Limb (tissue), 2 donors: ENCODE measurements at regions not wholly inside any gene's neighbourhood (a gene's known extent, or its start where the extent isn't known, plus 50 kb on each side); places are given as distances from the start of the nearest gene placed in this dataset.

Experiments used
- DNase-seq, 2 donors: peaks; one replicate each; pipeline ENCODE4 v3.0.0-alpha.2; 2016; ENCODE audit errors: extremely low spot score in 2 of 2

DNA sequence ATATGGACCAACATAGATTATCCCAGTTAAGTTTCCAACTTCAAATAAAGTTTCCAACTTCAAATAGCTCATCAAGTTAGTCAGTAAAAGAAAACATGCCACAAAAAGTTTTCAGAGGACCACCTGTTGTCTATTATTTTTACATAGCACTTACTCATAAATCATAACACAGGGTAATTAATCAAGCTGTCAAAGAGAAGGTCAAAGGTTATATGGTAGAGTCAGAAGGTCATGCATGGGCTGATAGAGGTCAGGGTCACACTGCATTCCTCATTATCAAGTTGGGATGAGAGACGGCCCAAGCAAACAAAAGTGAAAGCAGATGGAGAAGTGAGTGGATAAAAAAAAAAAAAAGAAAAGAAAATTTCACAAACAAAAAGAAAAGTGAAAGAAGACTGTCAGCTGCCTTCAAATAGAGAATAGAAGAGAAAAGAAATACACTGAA, 145.5 kb upstream of the POU5F2 start:
- no peak for DNase-seq

DNA sequence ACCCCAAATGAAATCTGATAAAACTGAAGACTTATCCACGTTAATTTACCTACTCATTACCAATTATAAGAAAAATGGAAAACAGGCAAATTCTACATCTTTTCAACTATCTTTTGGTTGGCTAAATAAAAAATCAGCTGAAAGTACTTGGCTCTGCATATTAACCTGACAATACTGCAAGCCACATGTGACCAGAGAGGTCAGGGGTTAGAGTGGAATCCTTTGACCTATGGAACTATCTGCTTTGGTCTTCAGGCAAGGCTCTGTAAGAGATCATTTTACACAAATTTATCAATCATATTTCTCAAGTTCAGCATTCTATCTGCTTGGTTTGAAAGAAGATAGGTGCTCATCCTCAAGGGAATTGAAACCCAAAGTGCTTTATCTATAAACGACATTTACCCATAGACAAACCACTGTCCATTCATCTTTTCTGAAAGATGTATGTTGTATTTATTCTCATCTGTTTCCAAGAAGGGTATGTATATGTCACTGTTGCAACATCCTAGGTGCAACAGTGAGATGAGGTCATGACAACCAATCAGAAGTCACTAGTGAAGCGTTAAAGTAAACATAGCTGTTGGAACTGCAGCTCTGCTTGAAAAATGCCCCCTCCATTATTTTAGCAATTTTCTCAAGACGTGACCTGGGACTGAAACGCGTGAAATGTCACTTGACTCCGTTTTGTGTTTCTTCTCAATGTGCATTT, 144.9 kb upstream of the POU5F2 start:
- no peak for DNase-seq

DNA sequence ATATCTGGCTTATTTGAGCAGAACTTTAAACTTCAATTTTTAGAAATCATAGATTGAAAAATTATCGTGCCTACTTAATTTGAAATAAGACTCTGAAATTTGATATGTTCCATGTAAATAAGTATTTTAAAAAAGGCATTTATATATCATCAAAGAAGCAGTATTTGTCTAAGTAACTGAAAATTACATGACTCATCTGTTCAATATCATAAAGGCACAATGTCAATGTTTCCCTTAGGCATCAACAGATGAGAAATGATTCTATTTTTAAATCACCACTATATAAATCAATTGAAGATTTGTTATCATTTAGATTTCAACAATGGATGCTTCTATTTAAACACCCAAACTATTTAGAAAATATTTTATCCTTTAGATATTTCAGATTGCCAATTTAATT, 142.9 kb upstream of the POU5F2 start:
- DNase-seq = no peak

DNA sequence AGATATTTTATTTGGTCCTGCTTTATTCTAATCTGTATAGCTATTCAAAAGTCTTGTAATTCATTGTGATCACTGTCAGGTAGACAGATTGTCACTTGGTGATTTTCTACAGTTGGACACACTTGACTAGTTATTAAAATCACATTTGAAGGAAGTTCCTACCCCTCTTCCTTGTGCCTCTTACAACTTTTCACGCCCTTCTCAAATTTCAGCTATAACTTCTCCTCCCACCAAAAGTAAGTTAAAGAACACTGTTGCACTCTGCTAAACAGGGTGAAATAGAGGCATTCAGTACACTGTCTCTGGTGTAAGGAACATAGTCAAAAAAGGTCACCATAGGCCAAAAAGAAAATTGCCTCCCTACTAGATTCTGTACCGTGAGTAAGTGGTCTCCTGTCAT, 142.1 kb upstream of the POU5F2 start:
- DNase-seq = no peak

DNA sequence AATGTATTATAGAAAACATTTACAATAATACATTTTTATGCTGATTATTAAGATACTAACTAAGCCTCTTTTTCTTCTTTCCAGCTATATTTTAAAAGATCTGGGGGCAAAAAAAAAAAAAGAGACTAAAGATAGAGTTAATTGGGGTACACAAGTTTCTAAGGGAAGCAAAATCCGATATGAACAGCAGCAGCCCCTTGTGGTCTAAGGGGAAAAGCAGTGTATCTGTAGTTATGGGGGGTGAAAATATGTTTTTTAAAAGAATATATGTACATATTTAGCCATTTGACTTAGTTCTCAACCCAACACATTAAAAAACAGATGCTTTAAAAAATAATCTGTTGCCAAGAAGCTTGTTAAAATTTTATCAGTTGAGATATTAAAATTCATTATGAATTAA, 134.3 kb upstream of the POU5F2 start:
- DNase-seq = no peak

DNA sequence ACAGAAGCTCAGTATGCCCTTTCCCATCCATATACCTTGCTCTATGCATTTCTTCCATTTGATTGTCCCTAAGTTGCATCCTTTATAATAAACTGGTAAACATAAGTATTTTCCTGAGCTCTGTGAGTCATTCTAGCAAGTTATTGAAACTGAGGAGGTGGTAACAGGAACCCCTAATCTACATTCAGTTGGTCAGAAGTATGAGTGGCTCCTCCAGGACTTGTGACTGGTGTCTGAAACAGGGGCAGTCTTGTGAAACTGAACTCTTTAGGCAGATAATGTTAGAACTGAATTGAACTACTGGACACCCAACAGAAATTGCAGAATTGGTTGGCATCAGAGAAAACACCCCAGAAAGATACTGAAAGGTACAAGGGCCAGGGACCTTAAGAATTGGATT, 133.1 kb upstream of the POU5F2 start:
- DNase-seq = no peak

DNA sequence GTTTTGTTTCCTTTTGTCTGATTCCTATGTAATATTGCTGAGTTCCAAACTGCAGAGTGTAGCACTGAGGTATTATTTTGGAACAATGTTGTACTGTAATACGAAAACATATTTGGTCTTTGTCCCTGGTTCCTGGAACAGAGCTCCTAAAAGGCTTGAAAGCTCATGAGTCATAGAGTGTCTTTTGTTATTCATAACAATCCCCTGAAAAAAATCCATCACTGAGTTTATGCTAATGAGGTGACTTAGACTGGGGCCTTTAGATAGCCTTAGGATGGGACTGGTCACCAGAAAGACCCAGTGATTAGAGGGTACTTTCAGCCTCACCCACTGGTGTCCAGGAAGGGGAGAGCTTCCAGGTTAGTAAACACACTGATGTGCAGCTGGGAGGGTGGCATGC, 132.7 kb upstream of the POU5F2 start:
- no peak for DNase-seq

DNA sequence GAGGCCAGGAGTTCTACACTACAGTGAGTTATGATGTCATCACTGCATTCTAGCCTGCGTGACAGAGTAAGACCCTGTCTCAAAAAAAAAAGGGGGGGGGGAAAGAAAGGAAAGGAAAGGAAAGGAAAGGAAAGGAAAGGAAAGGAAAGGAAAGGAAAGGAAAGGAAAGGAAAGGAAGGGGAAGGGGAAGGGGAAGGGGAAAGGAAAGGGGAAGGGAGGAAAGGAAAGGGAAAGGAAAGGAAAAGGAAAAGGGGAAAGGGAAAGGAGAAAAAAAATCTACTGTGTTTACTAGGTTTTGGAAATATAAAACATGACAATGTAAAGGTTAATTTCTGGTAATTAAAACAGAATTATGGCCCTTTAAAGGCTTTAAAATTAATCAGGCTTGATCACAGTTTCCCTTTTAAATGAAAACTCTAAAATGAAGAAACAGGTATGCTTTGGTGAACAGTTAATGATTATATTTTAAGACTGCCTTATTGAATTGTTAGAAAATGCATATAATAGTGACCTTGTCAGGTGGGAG, 131.9 kb upstream of the POU5F2 start:
- DNase-seq = no peak

DNA sequence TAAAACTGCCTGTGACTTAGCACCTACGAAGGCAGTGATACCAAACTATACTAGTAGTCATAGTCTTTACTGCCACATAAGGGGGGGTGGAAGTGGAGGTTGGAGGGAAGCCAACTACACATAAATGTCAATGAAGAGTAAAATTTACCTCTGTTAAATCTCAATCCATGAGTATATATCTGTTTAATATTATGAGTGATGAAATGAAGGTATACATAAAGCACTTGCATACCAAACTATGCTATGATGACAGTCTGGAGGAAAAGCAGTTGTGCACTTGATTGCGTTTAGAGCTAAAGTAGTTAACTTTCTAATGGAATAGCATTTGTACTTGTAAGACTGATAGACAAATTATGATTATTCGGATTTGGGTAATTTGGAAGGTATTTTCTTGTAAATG, 129.2 kb upstream of the POU5F2 start:
- no peak for DNase-seq

DNA sequence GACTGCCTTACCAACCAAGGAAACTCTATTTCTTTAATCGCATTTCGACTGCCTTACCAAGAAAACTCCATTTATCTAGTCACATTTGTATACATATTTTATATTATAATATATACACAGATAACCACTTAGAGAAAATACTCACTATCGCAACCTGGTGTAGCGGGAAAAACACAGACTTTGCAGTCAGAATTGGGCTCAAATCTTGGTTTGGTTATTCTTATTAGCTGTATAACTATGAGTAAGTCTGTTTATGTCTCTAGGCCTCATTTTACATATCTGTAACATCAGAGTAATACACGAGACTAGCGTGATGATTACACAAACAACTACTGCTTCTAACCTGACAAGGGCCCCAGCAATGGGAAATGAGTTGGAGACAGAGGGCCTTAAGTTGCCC, 127.5 kb upstream of the POU5F2 start:
- no peak for DNase-seq

DNA sequence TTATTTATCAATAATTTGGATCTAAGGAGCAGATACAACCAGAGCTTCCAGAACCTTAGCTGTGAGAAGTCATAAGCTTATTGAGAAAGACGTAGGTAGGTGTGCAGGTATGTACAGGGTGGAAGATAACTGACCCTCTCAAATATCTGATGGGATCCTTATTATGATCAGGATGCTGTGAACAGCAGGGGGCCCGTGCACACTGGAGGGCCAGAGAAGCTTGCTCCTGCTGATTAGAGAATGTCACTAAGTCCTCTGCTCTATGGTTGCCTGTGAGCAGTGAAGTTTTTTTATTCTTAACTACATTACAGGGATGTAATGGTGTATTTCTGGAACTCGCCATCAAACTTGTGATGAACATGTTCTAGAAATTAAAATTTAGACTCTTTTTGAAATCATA, 108.9 kb upstream of the POU5F2 start:
- DNase-seq = no peak

DNA sequence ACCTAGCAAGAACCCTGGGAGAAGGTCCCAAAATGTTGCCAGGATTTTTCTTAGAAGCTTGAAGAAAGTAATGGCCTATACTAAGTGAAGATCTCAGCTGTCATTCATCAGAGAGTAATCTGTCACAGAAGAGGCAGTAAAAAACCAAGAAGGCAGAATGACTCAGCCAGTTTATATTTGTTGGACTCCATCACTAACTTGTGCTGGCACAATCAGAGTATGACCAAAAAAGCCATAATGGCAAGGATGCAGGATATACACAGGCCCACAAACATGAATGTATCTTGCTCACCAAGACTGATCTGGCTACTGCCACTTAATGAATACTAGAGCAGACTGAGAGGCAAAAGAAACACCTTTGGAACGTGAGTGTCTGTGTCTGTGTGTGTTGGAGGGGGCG, 104.0 kb upstream of the POU5F2 start:
- DNase-seq = no peak

DNA sequence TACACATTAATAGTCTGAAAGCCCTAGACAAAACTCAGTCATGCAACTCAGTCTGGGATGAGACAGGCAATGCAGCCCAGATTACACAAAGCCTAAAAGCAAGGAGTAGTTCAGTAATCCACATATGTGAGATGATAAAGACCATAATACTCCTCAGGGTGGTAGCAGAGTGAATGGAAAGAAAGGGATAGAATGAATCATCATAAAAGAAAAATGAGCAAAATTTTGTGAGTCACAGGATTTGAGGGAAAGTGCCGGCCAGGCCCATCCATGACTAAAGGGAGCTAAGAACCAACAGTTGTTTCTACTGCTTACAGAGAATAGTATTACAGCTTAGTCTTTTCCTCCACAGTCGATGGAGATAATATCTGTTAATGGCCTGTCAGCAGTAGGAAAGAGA, 90.0 kb upstream of the POU5F2 start:
- DNase-seq = no peak

DNA sequence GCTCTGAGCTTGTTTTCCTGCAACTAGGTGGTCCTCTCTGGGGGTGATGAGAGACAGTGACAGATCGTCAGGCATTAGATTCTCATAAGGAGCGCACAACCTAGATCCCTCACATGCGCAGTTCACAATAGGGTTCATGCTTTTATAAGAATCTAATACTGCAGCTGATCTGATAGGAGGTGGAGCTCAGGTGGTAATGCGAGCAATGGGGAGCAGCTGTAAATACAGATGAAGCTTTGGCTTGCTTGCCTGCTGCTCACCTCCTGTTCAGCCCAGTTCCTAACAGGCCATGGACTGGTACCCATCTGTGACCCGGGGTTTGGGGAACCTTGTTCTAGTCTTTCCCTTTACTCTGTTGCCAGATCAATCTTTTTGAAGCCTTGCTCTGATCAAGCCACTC, 89.5 kb upstream of the POU5F2 start:
- DNase-seq = no peak

DNA sequence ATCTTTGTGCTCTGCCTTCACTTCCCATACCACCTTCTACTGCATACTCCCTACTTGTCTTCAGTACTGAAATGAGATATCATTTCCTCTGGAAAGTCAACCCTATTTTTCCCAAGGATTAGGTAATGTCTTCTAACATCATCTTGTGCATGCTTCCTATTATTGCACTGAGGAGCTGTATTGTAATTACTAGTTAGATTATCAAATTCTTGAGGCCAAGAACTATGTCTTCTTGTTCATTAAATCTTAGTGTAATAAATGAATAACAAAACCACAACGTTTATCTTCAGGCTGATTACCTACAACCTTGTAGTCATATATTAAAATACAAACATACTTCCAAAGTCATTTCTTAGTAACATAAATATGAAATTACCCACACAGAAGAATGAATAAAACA, 87.9 kb upstream of the POU5F2 start:
- DNase-seq = no peak

DNA sequence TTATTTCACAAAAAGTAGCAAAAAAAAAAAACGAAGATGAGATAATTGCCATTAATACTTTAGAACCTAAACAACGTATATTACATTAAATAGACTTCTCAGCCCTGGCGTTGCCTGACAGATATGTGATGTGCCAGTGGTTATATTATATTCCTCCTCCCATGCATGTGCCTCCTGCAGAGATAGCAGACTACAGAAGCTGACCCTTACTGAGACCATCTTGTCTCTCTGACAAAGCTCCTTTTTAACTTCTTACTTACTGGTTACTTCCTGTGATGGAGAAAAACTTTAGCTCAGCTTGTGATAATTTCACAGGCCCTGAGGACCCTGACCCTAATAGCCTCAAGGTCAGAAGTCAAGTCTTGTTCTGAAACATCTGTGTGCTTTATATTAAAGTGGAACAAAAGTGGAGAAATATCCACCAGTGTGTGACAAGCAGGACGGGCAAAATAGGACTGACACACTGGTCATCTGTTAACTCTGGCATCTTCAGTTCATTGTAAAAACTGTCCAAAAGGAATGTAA, 80.6 kb upstream of the POU5F2 start:
- no peak for DNase-seq

DNA sequence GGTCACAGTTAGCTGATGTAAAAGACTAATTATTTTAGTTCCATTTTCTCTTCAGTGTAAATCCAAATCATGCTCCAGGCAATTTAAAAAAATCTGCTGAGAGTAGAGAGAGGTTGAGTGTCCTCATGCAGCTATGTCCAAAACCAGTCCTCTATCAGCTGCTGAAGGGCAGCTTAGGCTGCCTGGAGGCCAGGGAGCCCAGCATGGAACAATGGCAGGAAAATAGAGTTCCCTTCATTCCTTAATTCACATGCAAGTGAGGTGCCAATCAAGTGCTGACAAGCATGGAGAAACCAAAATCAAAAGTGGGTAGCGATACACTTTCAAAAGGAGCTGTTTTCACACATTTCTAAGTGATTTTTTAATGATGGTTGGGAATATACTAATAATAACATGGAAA, 78.3 kb upstream of the POU5F2 start:
- no peak for DNase-seq

DNA sequence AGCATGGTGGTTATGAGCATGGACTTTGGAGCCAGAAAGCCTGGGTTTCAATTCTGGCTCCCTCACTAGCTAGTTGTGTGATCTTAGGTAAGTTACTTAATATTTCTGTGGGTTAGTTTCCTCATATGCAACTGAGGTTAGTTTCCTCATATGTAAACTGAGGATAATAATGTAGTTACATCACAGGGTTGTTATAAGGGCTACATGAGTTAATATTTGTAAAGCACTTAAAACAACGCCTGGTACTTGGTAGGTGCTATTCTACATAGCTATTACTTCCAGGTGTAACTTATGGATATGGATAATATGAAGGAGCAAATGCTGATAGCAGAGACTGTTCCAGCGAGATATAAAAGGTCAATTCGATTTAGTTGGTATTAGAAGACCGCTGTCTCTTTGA, 69.4 kb upstream of the POU5F2 start:
- no peak for DNase-seq

DNA sequence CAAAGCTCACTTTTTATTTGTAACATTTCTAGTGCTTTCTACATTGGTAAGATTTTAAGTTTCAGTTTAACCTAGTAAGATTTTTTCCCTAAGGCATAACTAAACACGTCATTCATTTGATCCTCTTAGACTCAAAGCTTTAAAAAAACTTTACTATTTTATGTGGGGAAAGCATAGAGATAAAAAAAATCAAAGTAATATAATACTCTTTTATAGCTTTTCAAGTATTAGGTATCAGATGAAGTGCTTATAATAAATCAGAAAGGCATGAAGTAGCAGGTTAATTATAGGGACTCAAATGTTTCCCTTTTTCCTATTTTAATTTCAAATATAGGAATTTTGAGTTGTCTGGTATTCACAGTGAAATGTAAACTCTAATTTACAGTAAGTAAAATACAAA, 68.0 kb upstream of the POU5F2 start:
- DNase-seq = no peak

DNA sequence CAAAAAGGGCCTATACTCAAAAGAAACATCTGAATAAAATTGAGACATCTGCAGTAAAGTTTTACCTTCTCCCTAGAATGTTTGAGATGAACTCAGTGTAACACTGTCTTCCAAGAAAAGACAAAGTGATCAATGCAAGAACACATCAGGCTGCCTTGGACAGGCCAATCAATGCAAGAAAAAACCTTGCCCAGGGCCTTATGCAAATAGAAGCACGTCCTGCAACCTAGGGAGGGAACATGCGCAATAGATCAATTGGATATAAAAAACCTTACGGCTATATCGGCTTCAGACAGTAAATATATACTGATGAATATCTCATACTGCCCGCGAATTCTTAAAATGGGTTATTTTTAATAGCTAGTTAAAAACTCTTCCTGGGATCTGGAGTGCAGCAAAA, 66.4 kb upstream of the POU5F2 start:
- DNase-seq = no peak

DNA sequence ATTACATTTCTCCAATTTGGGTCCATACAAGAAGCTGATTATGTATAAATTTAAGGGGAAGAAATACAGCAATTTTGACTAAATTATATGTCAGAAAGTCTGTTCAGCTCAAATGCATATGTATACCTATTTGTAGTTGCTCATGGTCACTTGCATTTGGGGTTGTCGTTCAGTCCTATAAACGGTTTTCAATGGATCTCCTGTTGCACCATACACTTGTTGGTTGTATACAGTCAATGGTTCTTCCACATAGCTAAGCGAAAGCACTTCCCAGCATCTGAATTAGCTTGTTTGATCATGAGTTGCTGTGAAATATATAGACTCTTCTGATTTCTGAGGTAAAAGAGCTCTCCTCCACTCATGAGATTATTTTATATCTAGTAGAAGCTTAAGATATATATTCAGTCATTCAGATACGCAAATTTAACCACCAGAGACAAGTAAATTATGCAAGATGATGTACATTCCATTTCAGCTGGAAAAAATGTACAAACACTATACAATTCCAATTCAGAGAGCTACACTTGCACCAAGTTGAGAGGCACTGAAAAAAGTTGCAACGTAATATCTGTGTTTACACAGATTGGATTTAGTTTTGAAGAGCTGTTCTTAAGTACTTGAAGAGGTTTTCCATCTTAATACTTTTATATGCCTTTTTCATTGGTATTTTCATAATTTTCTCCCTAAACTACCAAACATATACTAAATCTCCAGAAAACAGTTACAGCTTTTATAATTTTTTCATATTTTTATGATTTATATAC, 64.4 kb upstream of the POU5F2 start:
- no peak for DNase-seq

DNA sequence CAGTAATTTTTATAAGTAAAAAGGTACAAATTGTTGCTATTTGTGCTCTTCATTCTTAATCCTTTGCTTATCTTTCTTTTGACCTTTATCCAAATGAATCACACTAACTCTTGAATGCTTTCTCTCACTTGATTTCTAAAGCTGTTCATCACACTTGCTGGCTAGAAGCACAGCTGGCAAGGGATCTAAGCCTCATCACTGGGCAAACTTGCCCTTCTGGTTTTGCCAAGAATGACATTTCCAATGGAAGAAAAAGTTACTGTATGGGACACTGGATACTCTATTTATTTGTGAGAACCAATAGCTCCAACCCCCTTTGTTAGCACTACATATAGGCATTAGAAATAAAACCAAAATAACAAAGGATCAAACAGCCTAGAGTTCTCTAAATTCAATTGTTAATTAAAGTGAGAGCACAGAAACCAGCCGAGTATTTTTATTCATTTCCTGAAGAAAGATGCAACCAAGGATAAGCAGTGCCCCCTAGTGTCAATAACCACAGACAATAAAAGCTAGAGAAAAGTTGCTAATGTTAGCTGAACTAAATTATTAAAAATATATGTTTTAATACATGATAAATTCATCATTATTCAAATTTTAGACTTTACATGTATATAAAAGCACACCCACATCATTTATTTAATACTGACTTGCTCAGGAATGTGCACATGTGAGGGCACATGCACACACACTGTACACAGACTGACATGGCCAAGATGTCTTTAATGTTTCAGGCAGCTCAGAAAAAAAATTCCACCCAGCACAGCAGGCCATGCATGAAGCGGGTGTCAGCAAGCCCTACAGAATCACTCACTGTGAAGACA, 59.8 kb upstream of the POU5F2 start:
- DNase-seq = peak in 1 of 2 donors; percentile 59
